GM12873 (cell line): ENCODE measurements at regions not wholly inside any gene's neighbourhood (a gene's known extent, or its start where the extent isn't known, plus 50 kb on each side); places are given as distances from the start of the nearest gene placed in this dataset.

ENCODE experiments used
- TF ChIP-seq, protein P1 (sequence below): IDR thresholded peaks from 2 replicates; pipeline ENCODE4 v1.5.1; 2012; ENCODE audit warnings: low read depth, mild to moderate bottlenecking, moderate library complexity, low read length, control low read depth; ENCODE audit not compliant: insufficient read depth; ENCODE audit errors: missing control alignments

- TF ChIP-seq, protein P1, sequence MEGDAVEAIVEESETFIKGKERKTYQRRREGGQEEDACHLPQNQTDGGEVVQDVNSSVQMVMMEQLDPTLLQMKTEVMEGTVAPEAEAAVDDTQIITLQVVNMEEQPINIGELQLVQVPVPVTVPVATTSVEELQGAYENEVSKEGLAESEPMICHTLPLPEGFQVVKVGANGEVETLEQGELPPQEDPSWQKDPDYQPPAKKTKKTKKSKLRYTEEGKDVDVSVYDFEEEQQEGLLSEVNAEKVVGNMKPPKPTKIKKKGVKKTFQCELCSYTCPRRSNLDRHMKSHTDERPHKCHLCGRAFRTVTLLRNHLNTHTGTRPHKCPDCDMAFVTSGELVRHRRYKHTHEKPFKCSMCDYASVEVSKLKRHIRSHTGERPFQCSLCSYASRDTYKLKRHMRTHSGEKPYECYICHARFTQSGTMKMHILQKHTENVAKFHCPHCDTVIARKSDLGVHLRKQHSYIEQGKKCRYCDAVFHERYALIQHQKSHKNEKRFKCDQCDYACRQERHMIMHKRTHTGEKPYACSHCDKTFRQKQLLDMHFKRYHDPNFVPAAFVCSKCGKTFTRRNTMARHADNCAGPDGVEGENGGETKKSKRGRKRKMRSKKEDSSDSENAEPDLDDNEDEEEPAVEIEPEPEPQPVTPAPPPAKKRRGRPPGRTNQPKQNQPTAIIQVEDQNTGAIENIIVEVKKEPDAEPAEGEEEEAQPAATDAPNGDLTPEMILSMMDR = no peak
Measured at GRCh38 chr14:71745072-71745471, 187.2 kb upstream of the RGS6 start.

DNA sequence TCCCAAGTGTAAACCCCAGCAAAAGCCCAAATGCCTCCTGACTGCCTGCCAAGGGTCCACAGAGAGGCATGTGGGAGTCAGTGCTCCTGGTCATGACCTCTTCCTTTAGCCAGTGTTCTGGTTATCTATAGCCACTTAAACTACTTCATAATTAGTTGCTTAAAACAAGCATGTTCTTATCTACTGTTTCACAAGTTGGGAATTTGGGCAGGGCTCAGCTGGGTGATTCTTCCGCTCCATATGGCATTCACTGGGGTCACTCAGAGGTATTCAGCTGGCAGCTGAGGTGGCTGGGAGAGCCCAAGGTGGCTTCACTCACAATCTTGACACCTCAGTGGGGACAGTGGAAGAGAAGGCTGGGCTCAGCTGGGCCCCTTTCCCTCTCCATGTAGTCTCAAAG, 184.0 kb upstream of the RGS6 start:
- TF ChIP-seq, protein P1 = no peak

GRCh38 chr14:71749613-71750238, 182.5 kb upstream of the RGS6 start:
- TF ChIP-seq, protein P1 = no peak

DNA sequence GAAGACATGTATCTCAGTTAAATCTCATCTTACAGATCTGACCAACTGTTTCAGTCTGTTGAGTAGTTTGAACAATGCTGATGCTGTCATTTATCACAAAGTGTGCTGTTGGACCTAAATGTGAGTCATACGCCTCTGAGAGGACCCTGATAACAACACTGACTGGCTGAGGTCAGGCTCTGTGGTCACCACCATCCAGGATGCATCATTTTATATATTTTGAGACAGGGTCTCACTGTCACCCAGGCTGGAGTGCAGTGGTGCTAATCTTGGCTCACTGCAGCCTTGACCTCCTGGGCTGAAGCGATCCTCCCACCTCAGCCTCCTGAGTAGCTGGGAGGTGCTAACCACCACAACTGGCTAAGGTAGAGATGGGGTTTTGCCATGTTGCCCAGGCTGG, 181.0 kb upstream of the RGS6 start:
- TF ChIP-seq, protein P1 = no peak

- TF ChIP-seq, protein P1 = no peak
Measured at GRCh38 chr14:71752111-71752738, 180.0 kb upstream of the RGS6 start.

DNA sequence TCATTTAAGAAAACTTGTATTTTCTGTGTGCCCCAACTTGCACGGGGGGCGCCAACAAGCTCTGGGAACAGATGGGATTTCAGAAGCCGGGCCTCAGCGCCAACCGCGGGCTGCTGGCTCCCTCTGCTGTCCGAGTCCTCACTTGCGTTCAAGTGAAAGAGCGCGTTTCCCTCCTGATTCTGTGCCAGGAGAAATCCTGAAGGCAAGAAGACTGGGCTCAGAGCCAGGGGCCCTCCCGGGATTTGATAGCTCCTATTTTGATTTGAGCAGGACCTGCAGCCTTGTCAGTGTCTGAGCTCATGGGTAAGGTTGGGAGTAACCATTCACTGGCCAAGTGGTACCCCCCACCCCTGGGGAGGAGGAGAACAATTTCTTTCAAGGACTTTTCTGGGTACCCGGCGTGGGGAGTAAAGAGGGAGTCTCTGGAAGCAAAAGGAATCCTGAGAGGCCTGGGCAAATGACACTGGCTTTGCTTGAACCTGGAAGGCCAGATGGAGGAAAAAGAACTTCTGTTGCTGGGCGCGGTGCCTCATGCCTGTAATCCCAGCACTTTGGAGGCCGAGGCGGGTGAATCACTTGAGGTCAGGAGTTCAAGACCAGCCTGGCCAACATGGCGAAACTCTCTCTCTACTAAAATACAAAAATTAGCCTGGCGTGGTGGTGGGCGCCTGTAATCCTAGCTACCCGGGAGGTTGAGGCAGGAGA, 179.0 kb upstream of the RGS6 start:
- TF ChIP-seq, protein P1 = peak; percentile 93

DNA sequence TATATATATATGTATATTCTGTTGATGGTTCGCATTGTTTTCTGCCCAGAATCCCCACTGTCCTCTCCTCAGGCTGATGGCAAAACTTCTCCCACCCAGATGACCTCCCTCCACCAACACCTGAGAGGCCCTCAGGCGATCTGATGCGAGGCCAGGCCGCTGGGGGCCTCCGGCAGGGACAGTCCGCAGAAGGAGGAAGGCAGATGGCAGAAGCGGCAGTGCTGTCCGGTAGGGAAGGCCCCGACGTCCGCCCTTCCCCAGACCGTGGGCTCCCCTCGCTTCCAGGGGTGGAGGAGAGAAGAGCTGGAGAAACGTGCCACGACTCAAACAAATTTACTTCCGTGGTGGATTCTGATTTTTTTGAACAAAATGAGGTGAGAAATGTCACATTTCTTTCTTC, 178.3 kb upstream of the RGS6 start:
- TF ChIP-seq, protein P1 = no peak
